22Rv1 (cell line): ENCODE measurements at regions not wholly inside any gene's neighbourhood (a gene's known extent, or its start where the extent isn't known, plus 50 kb on each side); places are given as distances from the start of the nearest gene placed in this dataset.

ENCODE experiments used
- ZFX ChIP-seq: fragments of 450-650 bp; IDR thresholded peaks from 2 replicates; pipeline ENCODE4 v1.6.1; 2017; ENCODE audit warnings: antibody characterized with exemption, borderline replicate concordance
- TF ChIP-seq, protein P1 (sequence below): fragments of 450-650 bp; IDR thresholded peaks from 2 replicates; pipeline ENCODE4 v1.5.1; 2017; ENCODE audit warnings: mild to moderate bottlenecking

DNA sequence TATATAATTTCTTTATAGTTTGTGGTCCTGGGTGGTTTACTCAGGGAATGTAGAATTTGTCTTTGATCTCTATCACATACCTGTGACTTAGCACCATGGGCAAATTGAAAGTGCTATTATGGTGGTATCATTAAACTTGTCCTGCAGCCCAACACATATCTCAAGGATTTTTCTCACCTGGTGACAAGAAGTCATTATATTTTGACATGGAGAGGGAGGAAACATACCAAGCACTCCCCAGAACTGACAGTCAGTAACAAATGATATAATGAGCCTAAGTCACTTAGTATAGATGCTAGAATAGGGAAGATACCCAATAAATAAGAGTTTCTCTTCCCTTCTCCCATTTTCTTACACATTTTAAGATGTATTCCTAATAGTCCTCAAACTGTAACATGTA lies 805.5 kb upstream of the KIF2B start:
- TF ChIP-seq, protein P1, sequence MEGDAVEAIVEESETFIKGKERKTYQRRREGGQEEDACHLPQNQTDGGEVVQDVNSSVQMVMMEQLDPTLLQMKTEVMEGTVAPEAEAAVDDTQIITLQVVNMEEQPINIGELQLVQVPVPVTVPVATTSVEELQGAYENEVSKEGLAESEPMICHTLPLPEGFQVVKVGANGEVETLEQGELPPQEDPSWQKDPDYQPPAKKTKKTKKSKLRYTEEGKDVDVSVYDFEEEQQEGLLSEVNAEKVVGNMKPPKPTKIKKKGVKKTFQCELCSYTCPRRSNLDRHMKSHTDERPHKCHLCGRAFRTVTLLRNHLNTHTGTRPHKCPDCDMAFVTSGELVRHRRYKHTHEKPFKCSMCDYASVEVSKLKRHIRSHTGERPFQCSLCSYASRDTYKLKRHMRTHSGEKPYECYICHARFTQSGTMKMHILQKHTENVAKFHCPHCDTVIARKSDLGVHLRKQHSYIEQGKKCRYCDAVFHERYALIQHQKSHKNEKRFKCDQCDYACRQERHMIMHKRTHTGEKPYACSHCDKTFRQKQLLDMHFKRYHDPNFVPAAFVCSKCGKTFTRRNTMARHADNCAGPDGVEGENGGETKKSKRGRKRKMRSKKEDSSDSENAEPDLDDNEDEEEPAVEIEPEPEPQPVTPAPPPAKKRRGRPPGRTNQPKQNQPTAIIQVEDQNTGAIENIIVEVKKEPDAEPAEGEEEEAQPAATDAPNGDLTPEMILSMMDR, result no peak
- no peak for TF ChIP-seq ZFX
